GM12874 (cell line): ENCODE measurements at regions not wholly inside any gene's neighbourhood (a gene's known extent, or its start where the extent isn't known, plus 50 kb on each side); places are given as distances from the start of the nearest gene placed in this dataset.

ENCODE experiments used
- TF ChIP-seq, protein P1 (sequence below): IDR thresholded peaks from 2 replicates; pipeline ENCODE4 v1.5.1; 2011; ENCODE audit warnings: low read depth, mild to moderate bottlenecking, control low read depth, low read length, moderate library complexity; ENCODE audit not compliant: insufficient read depth

DNA sequence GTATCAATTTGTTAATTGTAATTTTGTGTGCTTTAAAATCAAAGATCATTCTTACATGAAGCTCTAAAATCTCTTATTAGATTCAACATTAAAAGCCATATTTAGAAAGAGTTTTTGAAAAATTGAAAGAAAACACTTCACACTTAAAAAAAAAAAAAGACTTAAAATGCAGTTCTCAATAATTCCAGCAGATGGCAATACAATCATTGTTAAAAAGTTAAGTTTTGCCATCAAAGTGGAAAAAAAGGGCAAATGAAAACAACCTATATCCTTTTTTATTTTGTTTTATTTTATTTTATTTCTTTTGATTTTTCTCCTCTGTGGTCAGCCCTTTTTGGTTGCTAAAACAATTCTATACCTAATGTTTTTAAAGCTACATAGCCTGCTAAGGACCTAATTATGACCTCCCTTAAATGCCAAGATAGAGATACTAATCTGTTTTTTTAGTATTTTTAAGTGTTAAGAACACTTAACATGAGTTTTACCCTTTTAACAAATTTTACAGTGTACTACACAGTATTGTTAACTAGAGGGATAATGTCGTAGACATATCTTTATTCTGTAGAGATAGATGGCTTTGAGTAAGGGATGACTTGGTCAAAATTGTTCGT, 154.2 kb upstream of the DAB2 start:
- TF ChIP-seq, protein P1, sequence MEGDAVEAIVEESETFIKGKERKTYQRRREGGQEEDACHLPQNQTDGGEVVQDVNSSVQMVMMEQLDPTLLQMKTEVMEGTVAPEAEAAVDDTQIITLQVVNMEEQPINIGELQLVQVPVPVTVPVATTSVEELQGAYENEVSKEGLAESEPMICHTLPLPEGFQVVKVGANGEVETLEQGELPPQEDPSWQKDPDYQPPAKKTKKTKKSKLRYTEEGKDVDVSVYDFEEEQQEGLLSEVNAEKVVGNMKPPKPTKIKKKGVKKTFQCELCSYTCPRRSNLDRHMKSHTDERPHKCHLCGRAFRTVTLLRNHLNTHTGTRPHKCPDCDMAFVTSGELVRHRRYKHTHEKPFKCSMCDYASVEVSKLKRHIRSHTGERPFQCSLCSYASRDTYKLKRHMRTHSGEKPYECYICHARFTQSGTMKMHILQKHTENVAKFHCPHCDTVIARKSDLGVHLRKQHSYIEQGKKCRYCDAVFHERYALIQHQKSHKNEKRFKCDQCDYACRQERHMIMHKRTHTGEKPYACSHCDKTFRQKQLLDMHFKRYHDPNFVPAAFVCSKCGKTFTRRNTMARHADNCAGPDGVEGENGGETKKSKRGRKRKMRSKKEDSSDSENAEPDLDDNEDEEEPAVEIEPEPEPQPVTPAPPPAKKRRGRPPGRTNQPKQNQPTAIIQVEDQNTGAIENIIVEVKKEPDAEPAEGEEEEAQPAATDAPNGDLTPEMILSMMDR, result 0 out of 2 replicates have a peak, but pooled peaks have one; percentile 6

DNA sequence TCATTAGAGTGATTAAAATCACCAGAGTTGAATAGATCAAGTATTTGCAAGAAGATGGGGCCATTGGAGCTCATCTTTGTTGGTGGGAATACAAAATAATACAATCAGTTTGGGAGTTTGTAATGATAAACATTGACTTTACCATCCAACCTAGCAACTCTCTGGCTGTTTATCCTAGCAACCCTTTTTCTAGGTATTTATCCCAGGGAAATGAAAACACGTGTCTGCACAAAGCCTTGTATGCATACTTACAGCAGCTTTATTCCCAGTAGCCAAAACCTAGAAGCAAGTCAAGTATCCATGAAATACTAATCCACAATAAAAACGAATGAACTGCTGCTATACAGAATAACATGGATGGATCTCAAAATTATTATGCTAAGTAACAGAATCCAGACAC, 152.7 kb upstream of the DAB2 start:
- TF ChIP-seq, protein P1, result no peak

DNA sequence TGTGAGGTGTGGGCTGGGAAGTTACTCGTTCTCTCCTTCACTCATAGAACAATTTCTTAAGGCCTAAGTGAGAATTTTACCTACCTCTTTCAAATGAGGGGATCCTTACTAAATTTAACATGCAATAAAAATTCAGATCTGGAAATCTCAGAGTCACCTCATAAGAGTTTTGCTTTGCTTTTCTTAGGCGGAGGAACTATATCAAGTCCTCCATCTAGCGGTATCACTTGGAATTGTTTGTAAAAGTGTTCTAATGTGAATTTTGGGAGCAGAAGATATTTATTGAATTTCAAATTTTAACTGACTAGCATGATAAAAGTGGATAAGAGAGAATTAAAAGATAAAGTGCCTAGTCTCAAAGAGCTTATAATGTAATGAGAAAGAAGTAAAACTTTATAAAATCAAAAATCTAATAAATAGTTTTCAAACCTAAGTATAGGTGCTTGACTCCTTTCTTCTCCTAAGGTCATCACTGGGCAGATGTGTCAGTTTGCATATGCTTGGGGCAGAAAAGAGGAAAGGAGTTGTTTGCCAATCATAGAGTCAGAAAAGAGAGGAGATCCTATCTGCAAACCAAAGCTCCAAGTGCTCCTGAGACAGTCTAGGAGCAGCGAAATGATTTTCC, 145.7 kb upstream of the DAB2 start:
- TF ChIP-seq, protein P1, result no peak

DNA sequence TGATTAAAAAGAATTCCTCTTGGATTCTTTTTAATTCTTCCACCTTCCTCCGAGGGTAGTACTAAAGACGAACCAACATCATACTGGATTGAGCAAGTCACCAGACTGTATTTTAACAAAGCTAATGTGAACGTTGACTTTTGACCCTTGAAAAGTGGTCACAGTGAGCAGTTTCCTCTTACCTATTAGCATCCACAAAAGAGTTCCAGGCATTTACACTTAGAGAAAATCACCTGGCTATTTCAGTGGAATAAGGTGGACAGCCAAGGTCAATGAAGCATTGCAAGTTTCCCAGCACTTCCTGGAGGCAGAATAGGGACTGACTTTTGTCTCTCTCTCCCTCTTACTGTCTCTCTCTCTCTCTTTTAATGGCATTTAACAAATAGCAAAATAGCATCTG, 145.1 kb upstream of the DAB2 start:
- TF ChIP-seq, protein P1, result no peak

DNA sequence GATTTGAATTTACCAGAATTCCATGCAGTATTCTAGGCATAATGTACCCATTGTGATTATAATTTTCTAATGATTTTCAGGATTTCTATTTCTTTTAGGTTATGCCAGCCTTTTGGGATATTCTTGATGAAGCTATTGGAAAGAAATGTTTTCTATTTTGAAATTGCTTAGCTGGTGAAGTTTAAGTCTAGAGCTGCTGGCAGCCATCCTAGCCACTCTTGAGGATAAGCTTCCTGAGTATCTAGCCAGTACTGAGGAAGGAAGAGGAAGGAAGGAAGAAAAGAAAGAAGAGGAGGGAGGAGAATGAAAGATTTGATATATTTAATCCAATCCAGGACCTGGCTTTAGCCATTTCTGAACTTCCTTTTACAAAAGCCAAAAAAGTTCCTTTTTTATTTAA, 142.1 kb upstream of the DAB2 start:
- TF ChIP-seq, protein P1, result no peak

DNA sequence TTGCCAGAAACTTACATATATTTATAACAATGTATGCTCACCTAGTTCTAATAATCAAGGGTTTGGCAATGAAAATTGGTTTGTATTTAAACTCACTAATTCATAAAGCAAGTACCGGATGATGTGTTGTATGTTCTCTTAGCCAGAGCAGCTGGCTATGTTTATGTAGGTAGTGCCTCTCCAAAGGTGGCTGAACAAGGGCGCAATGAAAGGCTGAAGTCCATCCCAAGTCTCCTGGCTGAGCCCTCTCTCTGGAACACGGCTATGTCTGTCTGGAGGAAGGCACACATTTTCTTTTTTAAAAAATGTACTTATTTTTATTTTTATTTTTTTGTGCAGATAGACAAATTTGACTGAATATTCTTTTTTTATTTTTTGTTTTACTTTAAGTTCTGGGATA, 141.2 kb upstream of the DAB2 start:
- TF ChIP-seq, protein P1, result no peak

DNA sequence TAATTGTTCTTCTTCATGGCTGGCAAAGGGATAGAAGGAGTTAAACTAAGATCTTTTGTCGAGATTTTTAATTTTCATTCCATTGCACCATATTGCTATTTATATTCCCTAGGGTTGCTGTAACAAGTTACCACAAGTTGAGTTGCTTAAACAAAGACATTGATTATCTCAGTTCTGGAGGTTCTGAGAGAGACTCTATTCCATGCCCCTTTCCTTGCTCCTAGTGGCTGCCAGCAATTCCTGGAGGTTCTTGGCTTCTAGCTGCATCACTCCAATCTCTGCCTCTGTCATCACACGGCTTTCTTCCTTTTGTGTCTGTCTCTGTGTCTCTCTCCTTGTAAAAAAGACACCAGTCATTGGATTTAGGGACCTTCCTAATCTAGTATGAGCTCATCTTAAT, 136.6 kb upstream of the DAB2 start:
- TF ChIP-seq, protein P1, result no peak
